GM19468 (cell line): ENCODE measurements at regions not wholly inside any gene's neighbourhood (a gene's known extent, or its start where the extent isn't known, plus 50 kb on each side); places are given as distances from the start of the nearest gene placed in this dataset.

Experiments
- ATAC-seq: cut with Tn5 transposase; IDR thresholded peaks from one replicate; pipeline ENCODE4 v1.9.1; 2021; ENCODE audit warnings: mild to moderate bottlenecking, moderate library complexity, moderate number of reproducible peaks; ENCODE audit not compliant: unreplicated experiment; ENCODE audit errors: extremely low read depth

- no peak for ATAC-seq
Measured at GRCh38 chr18:72692086-72692485, 147.9 kb upstream of the CBLN2 start.

- ATAC-seq, result no peak
Measured at GRCh38 chr18:72687736-72688135, 143.6 kb upstream of the CBLN2 start.

GRCh38 chr18:72675394-72675793 lies 131.3 kb upstream of the CBLN2 start:
- no peak for ATAC-seq

GRCh38 chr18:72674710-72675109 lies 130.6 kb upstream of the CBLN2 start:
- peak; percentile 84 for ATAC-seq

- ATAC-seq, result no peak
Measured at GRCh38 chr18:72673242-72673641, 129.1 kb upstream of the CBLN2 start.

GRCh38 chr18:72672364-72673184 lies 128.4 kb upstream of the CBLN2 start:
- peak; percentile 21 for ATAC-seq

DNA sequence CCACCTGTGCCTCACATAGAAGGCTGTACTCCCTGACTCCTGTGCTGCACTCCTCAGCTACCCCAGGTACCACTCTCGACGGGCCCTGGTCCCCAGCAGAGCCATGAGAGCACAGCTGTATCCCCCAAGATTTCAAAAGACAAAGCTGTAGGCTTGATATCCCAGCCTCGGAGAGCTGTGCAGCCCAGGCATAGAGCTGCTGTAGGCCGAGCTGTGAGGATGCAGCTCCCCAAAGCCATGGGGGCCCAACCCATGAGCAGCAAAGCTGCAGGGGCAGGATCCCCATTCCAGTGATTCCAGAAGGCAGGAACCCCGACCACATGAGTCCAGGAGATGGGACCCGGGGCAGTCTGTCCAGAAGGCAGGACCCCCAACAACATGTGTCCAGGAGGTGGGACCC lies 123.8 kb upstream of the CBLN2 start:
- no peak for ATAC-seq

DNA sequence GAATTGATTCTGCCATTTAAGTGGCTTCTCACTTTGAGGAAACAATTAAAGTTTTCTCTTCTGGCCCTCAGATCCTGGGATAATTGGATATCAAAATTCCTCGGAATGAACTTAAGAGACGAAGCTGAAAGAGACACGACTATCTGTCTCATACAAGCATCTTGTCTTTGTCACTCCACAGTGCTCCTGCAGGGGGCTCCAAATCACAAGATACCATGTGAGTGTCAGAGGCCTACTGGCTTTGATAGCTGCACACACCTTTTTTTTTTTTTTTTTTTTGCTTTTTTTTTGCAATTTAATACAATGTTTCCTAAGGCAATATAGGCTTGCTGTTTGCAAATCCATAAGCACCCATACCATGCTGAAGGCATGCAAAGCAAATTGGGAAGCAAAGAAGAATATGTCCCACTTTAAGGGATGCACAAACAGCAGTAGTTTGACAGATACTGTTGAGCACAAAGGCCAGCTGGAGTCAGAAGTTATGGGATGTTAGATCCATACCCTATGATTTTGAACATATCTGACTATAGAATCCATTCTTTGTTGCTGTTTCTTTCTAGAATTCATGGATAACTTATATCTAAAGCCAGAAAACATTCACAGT lies 109.0 kb upstream of the CBLN2 start:
- ATAC-seq, result peak; percentile 74

GRCh38 chr18:72651033-72651432 lies 106.9 kb upstream of the CBLN2 start:
- ATAC-seq, result no peak

- no peak for ATAC-seq
Measured at GRCh38 chr18:72648481-72648960, 104.4 kb upstream of the CBLN2 start.

- no peak for ATAC-seq
Measured at GRCh38 chr18:72648079-72648478, 103.9 kb upstream of the CBLN2 start.

- no peak for ATAC-seq
Measured at GRCh38 chr18:72640557-72640956, 96.4 kb upstream of the CBLN2 start.

DNA sequence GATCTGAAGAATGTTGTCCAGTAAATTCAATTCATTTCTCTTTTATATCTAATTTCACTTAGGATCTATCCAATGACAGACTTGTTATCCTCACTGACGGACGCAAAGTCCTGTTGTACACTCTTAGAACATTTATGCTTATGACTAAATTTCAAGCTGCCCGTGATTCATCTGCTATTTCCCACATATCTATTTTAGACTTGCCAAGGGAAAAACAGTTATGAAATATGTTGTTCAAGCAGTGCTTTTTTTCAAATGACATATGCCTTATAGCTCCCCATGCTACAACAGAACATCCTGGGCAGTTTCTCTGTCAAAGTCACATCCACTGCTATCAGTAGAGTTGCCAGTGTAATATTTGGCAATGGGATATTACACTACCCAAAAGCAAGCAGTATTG lies 94.2 kb upstream of the CBLN2 start:
- no peak for ATAC-seq

- no peak for ATAC-seq
Measured at GRCh38 chr18:72637721-72638120, 93.6 kb upstream of the CBLN2 start.

GRCh38 chr18:72637299-72637698 lies 93.2 kb upstream of the CBLN2 start:
- ATAC-seq, result no peak

GRCh38 chr18:72636611-72637010 lies 92.5 kb upstream of the CBLN2 start:
- ATAC-seq, result no peak

GRCh38 chr18:72634500-72634899 lies 90.4 kb upstream of the CBLN2 start:
- no peak for ATAC-seq

DNA sequence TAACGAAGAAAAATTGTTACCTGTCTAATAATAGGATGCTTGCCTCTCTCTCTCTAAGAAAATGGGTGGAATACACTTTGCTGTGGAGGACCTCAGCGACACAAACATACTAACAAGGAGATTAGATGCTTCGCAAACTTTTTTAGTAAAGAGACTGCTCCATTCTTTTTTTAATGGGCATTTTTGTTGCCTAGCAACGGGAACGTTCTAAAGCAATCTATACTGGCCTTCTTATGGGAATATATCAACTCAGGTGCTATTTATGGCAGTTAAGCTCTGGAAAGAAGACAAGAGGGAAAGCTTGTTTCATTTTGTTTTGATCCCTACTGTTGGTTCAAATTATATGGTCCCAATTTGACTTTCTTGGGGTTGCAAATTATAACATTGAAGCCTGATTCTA lies 86.8 kb upstream of the CBLN2 start:
- no peak for ATAC-seq

DNA sequence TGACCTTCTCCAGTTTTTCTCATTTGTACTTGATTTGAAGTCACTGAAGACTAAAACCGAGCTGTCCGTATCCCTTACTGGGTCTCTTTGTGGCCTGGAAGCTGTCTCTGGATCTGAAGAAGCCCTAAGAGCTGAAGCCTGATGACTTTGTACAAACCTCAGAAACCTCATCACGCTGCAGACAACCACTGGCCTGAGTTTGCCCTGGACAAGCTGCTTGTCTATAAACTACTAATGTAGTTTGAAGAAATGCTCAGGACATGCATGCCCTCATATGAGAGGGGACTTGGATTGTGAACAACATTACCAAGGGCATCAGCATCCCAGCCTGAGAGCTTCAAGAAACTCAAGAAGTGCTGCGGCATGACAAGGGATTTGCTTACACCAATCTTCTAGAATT lies 79.3 kb upstream of the CBLN2 start:
- no peak for ATAC-seq

- no peak for ATAC-seq
Measured at GRCh38 chr18:72613534-72613930, 69.4 kb upstream of the CBLN2 start.

DNA sequence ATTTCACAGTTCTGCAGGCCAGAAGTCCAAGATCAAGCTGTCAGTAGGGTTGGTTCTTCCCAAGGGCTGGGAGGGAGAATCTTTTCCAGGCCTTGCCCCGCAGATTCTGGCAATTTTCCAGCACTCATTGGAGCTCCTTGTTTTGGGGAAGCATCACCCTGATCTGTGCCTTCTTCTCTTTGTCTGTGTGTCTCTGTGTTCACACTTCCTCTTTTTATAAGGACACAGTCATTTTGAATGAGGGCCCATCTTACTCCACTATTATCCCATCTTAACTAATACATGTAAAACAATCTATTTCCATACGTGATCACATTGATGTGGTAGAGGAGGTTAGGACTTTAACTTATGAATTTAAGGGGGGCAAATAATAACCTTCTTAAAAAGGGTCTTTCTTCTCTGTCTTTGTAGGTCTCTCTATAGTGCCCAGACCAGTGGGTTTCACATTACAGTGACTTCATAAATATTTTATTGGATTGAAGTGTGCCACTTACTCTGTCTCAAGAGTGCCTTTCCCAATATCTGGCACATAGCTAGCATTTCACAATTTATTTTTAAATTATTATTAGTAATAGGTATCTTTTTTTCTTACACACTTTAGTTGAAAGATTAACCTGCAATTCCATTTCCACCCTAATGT lies 68.9 kb upstream of the CBLN2 start:
- no peak for ATAC-seq
